CD4-positive, alpha-beta T cell (primary cell): ENCODE measurements at regions not wholly inside any gene's neighbourhood (a gene's known extent, or its start where the extent isn't known, plus 50 kb on each side); places are given as distances from the start of the nearest gene placed in this dataset.

ENCODE experiments used
- ATAC-seq: fragments of 200-7000 bp; cut with Tn5 transposase; one replicate; pipeline ENCODE4 v1.10.0; 2022; ENCODE audit warnings: mild to moderate bottlenecking; ENCODE audit not compliant: poor library complexity
- CTCF ChIA-PET: fragments of 350-600 bp; sonication (Branson Sonifier 250); formaldehyde crosslinking; loops from one replicate; lab custom pipeline; 2021; ENCODE audit warnings: antibody characterized with exemption, inconsistent platforms; lab: Charles Lee
- POLR2A ChIA-PET: fragments of 350-600 bp; sonication (Branson Sonifier 250); formaldehyde crosslinking; loops from one replicate; lab custom pipeline; 2021; ENCODE audit warnings: antibody characterized with exemption, inconsistent platforms; lab: Charles Lee
- DNase-seq, 14 experiments: peaks; one replicate each; pipeline ENCODE4 v3.0.0-alpha.2; 2013 to 2020; ENCODE audit warnings: mixed read lengths in 2 of 14
- H3K27ac ChIP-seq, 2 donors: one replicate each; pipeline versions ENCODE4 v1.5.1 to v1.7.0; 2013; ENCODE audit warnings: low read length in 2 of 2, low read depth in 1 of 2, mild to moderate bottlenecking in 1 of 2
- H3K27me3 ChIP-seq, 2 experiments: 1 replicate in 1 of 2; 2 replicates in 1 of 2; pipeline versions ENCODE4 v1.6.1 to v1.7.0; 2013; ENCODE audit warnings: low read length in 2 of 2, control low read depth in 1 of 2, mild to moderate bottlenecking in 1 of 2, moderate library complexity in 1 of 2; ENCODE audit not compliant: insufficient read depth in 2 of 2, control insufficient read depth in 1 of 2
- H3K36me3 ChIP-seq: one replicate; pipeline ENCODE4 v1.6.1; 2013; ENCODE audit warnings: low read length, control low read depth; ENCODE audit not compliant: insufficient read depth
- H3K4me1 ChIP-seq: one replicate; pipeline ENCODE4 v1.6.1; 2013; ENCODE audit warnings: low read length, control low read depth; ENCODE audit not compliant: insufficient read depth
- H3K4me3 ChIP-seq: one replicate; pipeline ENCODE4 v1.5.1; 2013; ENCODE audit warnings: mild to moderate bottlenecking, low read length, moderate library complexity
- H3K9me3 ChIP-seq, 2 experiments: 1 replicate in 1 of 2; 2 replicates in 1 of 2; pipeline versions ENCODE4 v1.6.1 to v1.7.0; 2013; ENCODE audit warnings: low read length in 2 of 2, mild to moderate bottlenecking in 2 of 2, control low read depth in 1 of 2, moderate library complexity in 1 of 2; ENCODE audit not compliant: control insufficient read depth in 1 of 2, insufficient read depth in 1 of 2
- H3K27ac Mint-ChIP-seq: one replicate; pipeline ENCODE4 v1.8.0; 2020; ENCODE audit warnings: mixed read lengths
- H3K27me3 Mint-ChIP-seq: one replicate; pipeline ENCODE4 v1.8.0; 2021; ENCODE audit warnings: mixed read lengths
- H3K36me3 Mint-ChIP-seq: one replicate; pipeline ENCODE4 v1.8.0; 2021; ENCODE audit warnings: low read depth, mixed read lengths
- H3K4me1 Mint-ChIP-seq: one replicate; pipeline ENCODE4 v1.8.0; 2021; ENCODE audit warnings: low read depth, mixed read lengths
- H3K4me3 Mint-ChIP-seq: one replicate; pipeline ENCODE4 v1.8.0; 2020; ENCODE audit warnings: mild to moderate bottlenecking, mixed read lengths
- H3K9me3 Mint-ChIP-seq: one replicate; pipeline ENCODE4 v1.8.0; 2020; ENCODE audit warnings: mixed read lengths
- CTCF ChIP-seq: fragments of 200-600 bp; IDR thresholded peaks from one replicate; pipeline ENCODE4 v1.8.0; 2022; ENCODE audit warnings: antibody characterized with exemption, mild to moderate bottlenecking
- intact Hi-C, 2 experiments: fragments of 100-400 bp; cut with DNase I in 1 of 2; cut with micrococcal nuclease in 1 of 2; formaldehyde crosslinking; loops; one replicate each; pipeline versions ENCODE4 v1.15.1 to v1.9.0; 2023 to 2025; cut with DNase I, micrococcal nuclease

- POLR2A ChIA-PET: no interaction called here
- Histone ChIP-seq H3K4me3 (no peak overlapping the region), H3K36me3 (no peaks in the 10 kb centered on the region), H3K9me3 (peaks cover 0 to 27% of the 10 kb centered on the region in 2 experiments), H3K4me1 (no peaks in the 10 kb centered on the region), H3K27ac (no peak overlapping the region), H3K27me3 (peaks cover under 1 to 2% of the 10 kb centered on the region in 2 experiments)
- Mint-ChIP-seq H3K4me3 (no peak overlapping the region), H3K4me1 (no peaks in the 10 kb centered on the region), H3K27ac (no peak overlapping the region), H3K36me3 (no peaks in the 10 kb centered on the region), H3K27me3 (peaks cover 5% of the 10 kb centered on the region), H3K9me3 (no peaks in the 10 kb centered on the region)
- CTCF ChIA-PET: no interaction called here
- intact Hi-C loops: no loop called here
- DNase-seq (no peak), ATAC-seq (no peak)
- no peak for TF ChIP-seq CTCF
Measured at GRCh38 chr11:70530010-70530409, 131.7 kb downstream of the CTTN start.

GRCh38 chr11:70530629-70531185, 132.4 kb downstream of the CTTN start:
- POLR2A ChIA-PET: no interaction called here
- no peaks in the 10 kb centered on the region for H3K36me3 Mint-ChIP-seq
- H3K4me1 Mint-ChIP-seq: no peaks in the 10 kb centered on the region
- no peaks in the 10 kb centered on the region for H3K9me3 Mint-ChIP-seq
- CTCF ChIA-PET: no interaction called here
- H3K27me3 Mint-ChIP-seq: peaks cover 5% of the 10 kb centered on the region
- TF ChIP-seq CTCF: no peak
- H3K36me3 ChIP-seq: no peaks in the 10 kb centered on the region
- H3K4me3 Mint-ChIP-seq: no peak overlapping the region
- no peak overlapping the region for H3K27ac Mint-ChIP-seq
- no peak for DNase-seq
- intact Hi-C loops: no loop called here
- H3K4me3 ChIP-seq: no peak overlapping the region
- no peak overlapping the region for H3K27ac ChIP-seq
- H3K4me1 ChIP-seq: no peaks in the 10 kb centered on the region
- peaks cover 0 to 29% of the 10 kb centered on the region in 2 experiments for H3K9me3 ChIP-seq
- no peak for ATAC-seq
- H3K27me3 ChIP-seq: no peaks in the 10 kb centered on the region

GRCh38 chr11:70531281-70532065, 133.1 kb downstream of the CTTN start:
- Histone ChIP-seq H3K27ac (no peak overlapping the region), H3K4me1 (no peaks in the 10 kb centered on the region), H3K36me3 (no peaks in the 10 kb centered on the region), H3K4me3 (no peak overlapping the region), H3K9me3 (peaks cover 0 to 37% of the 10 kb centered on the region in 2 experiments), H3K27me3 (no peaks in the 10 kb centered on the region)
- H3K36me3 Mint-ChIP-seq: no peaks in the 10 kb centered on the region
- H3K4me3 Mint-ChIP-seq: no peak overlapping the region
- H3K27me3 Mint-ChIP-seq: peaks cover 5% of the 10 kb centered on the region
- DNase-seq (no peak), ATAC-seq (no peak)
- no peaks in the 10 kb centered on the region for H3K9me3 Mint-ChIP-seq
- H3K4me1 Mint-ChIP-seq: no peaks in the 10 kb centered on the region
- intact Hi-C loops: no loop called here
- no peak for TF ChIP-seq CTCF
- CTCF ChIA-PET: no interaction called here
- POLR2A ChIA-PET: no interaction called here
- H3K27ac Mint-ChIP-seq: no peak overlapping the region
